Upper lobe of left lung (tissue), 6 donors: ENCODE measurements at regions not wholly inside any gene's neighbourhood (a gene's known extent, or its start where the extent isn't known, plus 50 kb on each side); places are given as distances from the start of the nearest gene placed in this dataset.
"Not testable (repeated sequence)": the region's sequence is repeated elsewhere in the genome, so short reads cannot be mapped to it uniquely, and the experiment has no call there.

Source experiments
- ATAC-seq, 2 donors: fragments of 200-7000 bp; cut with Tn5 transposase; one replicate each; pipeline ENCODE4 v1.9.1; 2022; ENCODE audit warnings: mild to moderate bottlenecking in 2 of 2, moderate library complexity in 2 of 2; ENCODE audit not compliant: low FRiP score in 2 of 2
- DNase-seq, 2 donors: peaks; one replicate each; pipeline ENCODE4 v3.0.0-alpha.2; 2019 to 2020
- H3K27ac ChIP-seq, 4 donors: fragments of 200-600 bp; sonication (generic); one replicate each; pipeline ENCODE4 v1.5.1; 2016 to 2019
- H3K27me3 ChIP-seq, 4 donors: fragments of 200-600 bp; sonication (generic); one replicate each; pipeline ENCODE4 v1.5.1; 2017 to 2019
- H3K36me3 ChIP-seq, 4 donors: fragments of 200-600 bp; sonication (generic); one replicate each; pipeline ENCODE4 v1.5.1; 2016 to 2019
- H3K4me1 ChIP-seq, 4 donors: fragments of 200-600 bp; sonication (generic); one replicate each; pipeline ENCODE4 v1.5.1; 2018 to 2019
- H3K4me3 ChIP-seq, 4 donors: fragments of 200-600 bp; sonication (generic); one replicate each; pipeline ENCODE4 v1.5.1; 2017 to 2019; ENCODE audit warnings: mild to moderate bottlenecking in 2 of 4, moderate library complexity in 1 of 4
- H3K9me3 ChIP-seq, 4 donors: fragments of 200-600 bp; sonication (generic); one replicate each; pipeline ENCODE4 v1.5.1; 2018 to 2019
- EP300 ChIP-seq, 4 donors: sonication (generic); formaldehyde crosslinking; IDR thresholded peaks; one replicate each; pipeline ENCODE4 v1.5.1; 2017; ENCODE audit warnings: antibody characterized with exemption in 4 of 4, control low read depth in 2 of 4
- POLR2A ChIP-seq, 4 donors: fragments of 450-650 bp; IDR thresholded peaks; one replicate each; pipeline ENCODE4 v1.5.1; 2016 to 2017; ENCODE audit warnings: antibody characterized with exemption in 4 of 4, mild to moderate bottlenecking in 2 of 4
- POLR2AphosphoS5 ChIP-seq, 2 donors: sonication (generic); formaldehyde crosslinking; IDR thresholded peaks; one replicate each; pipeline ENCODE4 v1.5.1; 2017; ENCODE audit warnings: antibody characterized with exemption in 2 of 2
- WGBS, 2 donors: methylation state at CpG; one replicate each; pipeline ENCODE4 v1.1.5; 2017 to 2018; 5-methylcytosine and 5-hydroxymethylcytosine counted together
- TF ChIP-seq, protein P1 (sequence below), 6 experiments: fragments of 450-650 bp in 4 of 6; fragments of 200-600 bp in 2 of 6; sonication (generic) in 2 of 6; IDR thresholded peaks; one replicate each; pipeline ENCODE4 v1.5.1; 2016 to 2019; ENCODE audit warnings: antibody characterized with exemption in 6 of 6
- donor health status: DM: no; HTN: no; CAD: no; lungs with moderate emphysema.
- donor health status: DM: no; HTN: yes; CAD: no; lungs with severe emphysema.

DNA sequence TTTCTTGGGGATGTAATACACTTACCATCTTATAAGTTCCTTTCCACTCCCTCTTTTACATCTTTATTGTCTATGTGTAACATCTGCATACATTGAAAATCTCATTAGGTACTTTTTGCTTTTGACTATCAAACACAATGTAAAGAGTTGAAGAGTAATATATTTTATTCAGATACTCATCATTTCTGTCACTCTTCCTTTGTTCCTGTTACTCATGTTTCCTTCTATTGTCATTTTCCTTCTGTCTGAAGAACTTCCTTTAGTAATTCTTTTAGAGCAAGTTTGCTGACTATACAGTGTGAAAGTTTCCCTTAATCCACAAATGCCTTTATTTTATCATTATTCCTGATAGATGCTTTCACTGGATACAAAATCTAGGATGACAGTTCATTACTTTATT lies 339.8 kb downstream of the SOX4 start:
- TF ChIP-seq POLR2AphosphoS5 (IDR thresholded peaks at IDR 0.05): no peak
- no peaks in the 10 kb centered on the region for H3K36me3 ChIP-seq
- H3K4me1 ChIP-seq: no peaks in the 10 kb centered on the region
- no peaks in the 10 kb centered on the region for H3K27me3 ChIP-seq
- H3K27ac ChIP-seq: no peak overlapping the region
- ATAC-seq (no peak), DNase-seq (no peak)
- H3K9me3 ChIP-seq: no peaks in the 10 kb centered on the region
- no peak overlapping the region for H3K4me3 ChIP-seq

DNA sequence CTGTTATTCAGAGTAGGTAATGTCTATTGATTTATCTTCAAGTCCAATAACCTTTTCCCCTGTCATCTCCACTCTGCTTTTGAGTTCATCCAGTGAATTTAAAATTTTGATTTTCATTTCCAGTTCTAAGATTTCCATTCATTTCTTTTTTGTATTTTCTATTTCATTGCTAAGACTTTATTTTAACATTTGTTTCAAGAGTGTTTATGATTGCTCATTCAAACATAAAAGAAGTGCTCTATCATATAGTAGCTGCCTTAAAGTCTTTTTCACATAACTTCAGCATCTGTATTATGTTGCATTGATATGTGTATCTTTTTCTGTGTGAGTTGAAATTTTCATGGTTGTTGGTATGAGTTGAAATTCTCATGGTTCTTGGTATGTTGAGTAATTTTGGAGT lies 341.6 kb downstream of the SOX4 start:
- Histone ChIP-seq H3K9me3 (no peaks in the 10 kb centered on the region), H3K4me3 (no peak overlapping the region), H3K27ac (no peak overlapping the region), H3K4me1 (no peaks in the 10 kb centered on the region), H3K27me3 (no peaks in the 10 kb centered on the region), H3K36me3 (no peaks in the 10 kb centered on the region)
- ATAC-seq (no peak), DNase-seq (no peak)
- TF ChIP-seq POLR2AphosphoS5 (IDR thresholded peaks at IDR 0.05) (no peak), POLR2A (IDR thresholded peaks at IDR 0.05) (no peak), EP300 (IDR thresholded peaks at IDR 0.05) (no peak)
- TF ChIP-seq, protein P1, sequence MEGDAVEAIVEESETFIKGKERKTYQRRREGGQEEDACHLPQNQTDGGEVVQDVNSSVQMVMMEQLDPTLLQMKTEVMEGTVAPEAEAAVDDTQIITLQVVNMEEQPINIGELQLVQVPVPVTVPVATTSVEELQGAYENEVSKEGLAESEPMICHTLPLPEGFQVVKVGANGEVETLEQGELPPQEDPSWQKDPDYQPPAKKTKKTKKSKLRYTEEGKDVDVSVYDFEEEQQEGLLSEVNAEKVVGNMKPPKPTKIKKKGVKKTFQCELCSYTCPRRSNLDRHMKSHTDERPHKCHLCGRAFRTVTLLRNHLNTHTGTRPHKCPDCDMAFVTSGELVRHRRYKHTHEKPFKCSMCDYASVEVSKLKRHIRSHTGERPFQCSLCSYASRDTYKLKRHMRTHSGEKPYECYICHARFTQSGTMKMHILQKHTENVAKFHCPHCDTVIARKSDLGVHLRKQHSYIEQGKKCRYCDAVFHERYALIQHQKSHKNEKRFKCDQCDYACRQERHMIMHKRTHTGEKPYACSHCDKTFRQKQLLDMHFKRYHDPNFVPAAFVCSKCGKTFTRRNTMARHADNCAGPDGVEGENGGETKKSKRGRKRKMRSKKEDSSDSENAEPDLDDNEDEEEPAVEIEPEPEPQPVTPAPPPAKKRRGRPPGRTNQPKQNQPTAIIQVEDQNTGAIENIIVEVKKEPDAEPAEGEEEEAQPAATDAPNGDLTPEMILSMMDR (IDR thresholded peaks at IDR 0.05): no peak

DNA sequence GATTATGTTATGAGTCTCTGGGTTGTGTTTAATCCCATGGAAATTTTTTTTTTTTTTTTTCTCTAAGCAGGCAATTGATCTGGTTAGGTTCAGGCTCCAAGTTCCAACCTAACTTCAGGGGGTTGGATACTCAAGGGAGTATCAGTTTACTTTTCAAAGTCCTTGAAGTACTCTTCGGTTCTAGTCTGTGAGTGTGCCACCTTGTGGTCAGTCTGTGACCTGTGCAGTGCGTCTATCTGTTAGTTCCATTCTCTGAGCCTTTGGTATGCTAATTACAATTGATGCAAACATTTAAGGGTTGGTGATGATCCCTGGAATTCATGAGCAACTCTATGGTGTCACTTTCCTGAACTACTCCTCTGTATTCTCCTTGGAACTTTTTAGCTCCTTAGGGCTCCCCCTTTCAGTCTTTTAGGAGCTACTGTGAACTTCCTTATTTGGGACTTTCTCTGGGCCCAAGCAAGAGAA lies 342.0 kb downstream of the SOX4 start:
- no peaks in the 10 kb centered on the region for H3K9me3 ChIP-seq
- DNase-seq: peak in 1 of 2 donors; percentile 59
- no peaks in the 10 kb centered on the region for H3K36me3 ChIP-seq
- H3K4me3 ChIP-seq: no peak overlapping the region
- ATAC-seq: peak in 1 of 2 donors; percentile 68
- no peaks in the 10 kb centered on the region for H3K4me1 ChIP-seq
- whole genome bisulfite sequencing, 2 donors: 41 to 43% methylated on average over 2 of the region's 2 CpGs
- no peaks in the 10 kb centered on the region for H3K27me3 ChIP-seq
- TF ChIP-seq, protein P1 (IDR thresholded peaks at IDR 0.05): peak; percentile 45 to 68 (median 56)
- TF ChIP-seq POLR2AphosphoS5 (IDR thresholded peaks at IDR 0.05): no peak
- H3K27ac ChIP-seq: no peak overlapping the region

DNA sequence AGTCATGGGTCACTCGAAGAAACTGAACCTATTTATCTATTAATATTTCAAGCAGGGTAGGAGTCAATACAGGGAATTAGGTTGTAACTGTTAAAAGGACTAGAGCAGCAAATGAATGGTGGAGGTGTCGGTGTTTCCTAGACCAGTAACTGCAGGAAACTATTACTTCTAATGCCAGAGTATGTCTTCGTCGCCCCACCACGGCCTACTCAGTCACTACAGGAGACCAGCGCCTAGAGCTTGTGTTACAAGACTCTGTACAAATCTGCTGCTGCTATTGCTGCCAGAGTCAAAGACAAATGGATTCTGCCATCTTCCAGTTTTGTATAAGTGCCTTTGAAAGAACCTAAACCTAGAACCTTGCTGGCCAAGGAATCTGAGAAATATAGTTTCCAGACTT lies 343.9 kb downstream of the SOX4 start:
- TF ChIP-seq, protein P1 (IDR thresholded peaks at IDR 0.05): no peak
- no peak for TF ChIP-seq POLR2A (IDR thresholded peaks at IDR 0.05)
- TF ChIP-seq EP300 (IDR thresholded peaks at IDR 0.05): no peak
- TF ChIP-seq POLR2AphosphoS5 (IDR thresholded peaks at IDR 0.05): no peak
- no peaks in the 10 kb centered on the region for H3K9me3 ChIP-seq
- no peak for DNase-seq
- ATAC-seq: no peak
- WGBS, 2 donors: 92% methylated on average over 6 of the region's 6 CpGs
- peaks cover 0 to 2% (median under 1%) of the 10 kb centered on the region in 4 donors for H3K4me1 ChIP-seq
- no peak overlapping the region for H3K4me3 ChIP-seq
- H3K36me3 ChIP-seq: no peaks in the 10 kb centered on the region
- H3K27me3 ChIP-seq: no peaks in the 10 kb centered on the region
- no peak overlapping the region for H3K27ac ChIP-seq

DNA sequence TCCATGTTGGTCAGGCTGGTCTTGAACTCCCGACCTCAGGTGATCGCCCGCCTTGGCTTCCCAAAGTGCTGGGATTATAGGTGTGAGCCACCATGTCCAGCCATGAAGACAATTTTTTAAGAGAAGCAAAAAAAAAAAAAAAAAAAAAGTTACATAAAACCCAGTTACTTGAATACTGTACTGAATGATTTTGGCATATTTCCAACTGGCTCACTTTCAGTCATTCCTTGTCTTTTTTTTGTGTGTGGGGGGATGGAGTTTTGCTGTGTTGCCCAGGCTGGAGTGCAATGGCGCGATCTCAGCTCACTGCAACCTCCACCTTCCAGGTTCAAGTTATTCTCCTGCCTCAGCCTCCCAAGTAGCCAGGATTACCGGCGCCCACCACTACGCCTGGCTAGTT lies 345.5 kb downstream of the SOX4 start:
- H3K4me1 ChIP-seq, H3K27ac ChIP-seq, ATAC-seq, DNase-seq, H3K27me3 ChIP-seq, H3K36me3 ChIP-seq, H3K9me3 ChIP-seq, H3K4me3 ChIP-seq: not testable (repeated sequence)
- 94% methylated on average over 8 of the region's 8 CpGs for WGBS, 2 donors

DNA sequence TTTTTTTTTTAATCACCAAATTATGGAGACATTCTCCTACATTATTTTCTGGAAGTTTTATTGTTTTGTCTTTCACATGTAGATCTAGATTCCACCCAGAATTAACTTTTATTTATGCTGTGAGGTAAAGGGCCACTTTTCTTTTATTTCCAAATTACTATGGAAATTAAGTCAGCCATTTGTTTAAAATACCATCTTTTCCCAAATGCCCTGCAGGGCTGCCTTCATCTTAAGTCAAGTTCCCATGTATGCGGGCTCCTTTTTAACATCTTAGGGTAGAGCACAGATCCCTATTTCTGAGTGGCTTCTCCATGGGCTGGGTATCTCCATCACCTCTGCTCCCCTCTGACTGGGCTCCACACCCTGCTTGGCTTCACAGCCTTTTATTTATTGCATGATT lies 348.4 kb downstream of the SOX4 start:
- H3K27me3 ChIP-seq: no peaks in the 10 kb centered on the region
- H3K4me1 ChIP-seq: peaks cover 0 to 6% (median 6%) of the 10 kb centered on the region in 4 donors
- H3K36me3 ChIP-seq: no peaks in the 10 kb centered on the region
- no peak overlapping the region for H3K27ac ChIP-seq
- TF ChIP-seq POLR2AphosphoS5 (IDR thresholded peaks at IDR 0.05): no peak
- TF ChIP-seq, protein P1 (IDR thresholded peaks at IDR 0.05): no peak
- TF ChIP-seq POLR2A (IDR thresholded peaks at IDR 0.05): no peak
- no peak for TF ChIP-seq EP300 (IDR thresholded peaks at IDR 0.05)
- WGBS, 2 donors: 88 to 96% methylated on average over 1 of the region's 1 CpG
- H3K4me3 ChIP-seq: no peak overlapping the region
- DNase-seq (no peak), ATAC-seq (no peak)
- no peaks in the 10 kb centered on the region for H3K9me3 ChIP-seq
